NT2/D1 (cell line): ENCODE measurements at regions not wholly inside any gene's neighbourhood (a gene's known extent, or its start where the extent isn't known, plus 50 kb on each side); places are given as distances from the start of the nearest gene placed in this dataset.

Source experiments
- YY1 ChIP-seq: IDR thresholded peaks from 2 replicates; pipeline ENCODE4 v1.6.1; 2011; ENCODE audit not compliant: insufficient read length, insufficient read depth
- ZNF274 ChIP-seq: IDR thresholded peaks from 2 replicates; pipeline ENCODE4 v1.6.1; 2011; ENCODE audit warnings: mild to moderate bottlenecking, low read depth, low read length

GRCh38 chr3:197393711-197394110 lies 95.3 kb upstream of the DLG1 start:
- TF ChIP-seq ZNF274 (no peak), YY1 (no peak)
